Endothelial cell of umbilical vein (primary cell): ENCODE measurements at regions not wholly inside any gene's neighbourhood (a gene's known extent, or its start where the extent isn't known, plus 50 kb on each side); places are given as distances from the start of the nearest gene placed in this dataset.
"Not testable (repeated sequence)": the region's sequence is repeated elsewhere in the genome, so short reads cannot be mapped to it uniquely, and the experiment has no call there.

Experiments
- BruUV-seq: library from RNA; stranded (reverse); fragments of 400-500 nt; replicated peaks from 2 replicates; lab custom pipeline; 2021; lab: Mats Ljungman, UMichigan
- CTCF ChIA-PET: fragments of 300-600, 350-600 bp; sonication (Branson Sonifier 250); formaldehyde crosslinking; loops from one replicate; lab custom pipeline; 2021; ENCODE audit warnings: antibody characterized with exemption, inconsistent platforms; lab: Charles Lee
- POLR2A ChIA-PET: fragments of 300-600, 350-600 bp; sonication (Branson Sonifier 250); formaldehyde crosslinking; loops from one replicate; lab custom pipeline; 2021; ENCODE audit warnings: antibody characterized with exemption, inconsistent platforms; lab: Charles Lee
- DNase-seq: peaks from one replicate; pipeline ENCODE4 v3.0.0-alpha.2; 2011; ENCODE audit warnings: low read depth, low spot score
- FAIRE-seq: peaks from 2 replicates; lab custom pipeline; 2011; peaks lifted over from hg19 to GRCh38; lab: Jason Lieb, UNC
- H2AFZ ChIP-seq: 2 replicates; pipeline ENCODE4 v1.6.0; 2012; ENCODE audit warnings: low read depth, low read length, control low read depth, inconsistent platforms
- H3K27ac ChIP-seq: 2 replicates; pipeline ENCODE4 v1.5.1; 2011; ENCODE audit warnings: low read depth, mild to moderate bottlenecking, control low read depth, low read length, moderate library complexity; ENCODE audit not compliant: insufficient read depth
- H3K27me3 ChIP-seq, 2 experiments: 2 replicates each; pipeline versions ENCODE4 v1.6.0 to v1.6.1; 2011; ENCODE audit warnings: low read length in 2 of 2, mixed read lengths in 1 of 2; ENCODE audit not compliant: control insufficient read depth in 2 of 2, insufficient read depth in 2 of 2
- H3K36me3 ChIP-seq, 2 experiments: 2 replicates in 1 of 2; 3 replicates in 1 of 2; pipeline ENCODE4 v1.5.1; 2011; ENCODE audit warnings: low read length in 2 of 2, mild to moderate bottlenecking in 1 of 2, moderate library complexity in 1 of 2; ENCODE audit not compliant: control insufficient read depth in 2 of 2, insufficient read depth in 2 of 2; ENCODE audit errors: extremely low read depth in 1 of 2
- H3K4me1 ChIP-seq: 3 replicates; pipeline ENCODE4 v1.5.1; 2011; ENCODE audit warnings: mild to moderate bottlenecking, low read length; ENCODE audit not compliant: control insufficient read depth, insufficient read depth; ENCODE audit errors: extremely low read depth
- H3K4me2 ChIP-seq: 2 replicates; pipeline ENCODE4 v1.6.1; 2011; ENCODE audit warnings: low read length, control low read depth, mixed read lengths; ENCODE audit not compliant: insufficient read depth
- H3K4me3 ChIP-seq, 3 experiments: fragments of 200-600 bp in 1 of 3; sonication (generic), shearing (Covaris generic) in 1 of 3; replicated peaks in 1 of 3; 2 replicates each; pipeline ENCODE4 v1.5.1; 2011 to 2016; ENCODE audit warnings: control low read depth in 3 of 3, low read length in 3 of 3, mild to moderate bottlenecking in 2 of 3, inconsistent platforms in 1 of 3, low read depth in 1 of 3, moderate library complexity in 1 of 3; ENCODE audit not compliant: insufficient read depth in 1 of 3
- H3K79me2 ChIP-seq: 2 replicates; pipeline ENCODE4 v1.6.0; 2012; ENCODE audit warnings: low read length, inconsistent platforms; ENCODE audit not compliant: control insufficient read depth, insufficient read depth
- H3K9ac ChIP-seq: replicated peaks from 2 replicates; pipeline ENCODE3; 2011; ENCODE audit warnings: low read length, control low read depth; ENCODE audit not compliant: insufficient read depth; ENCODE audit errors: extremely low read depth
- H3K9me1 ChIP-seq: replicated peaks from 3 replicates; pipeline ENCODE4 v1.6.0; 2011; ENCODE audit warnings: mild to moderate bottlenecking, low read length; ENCODE audit not compliant: control insufficient read depth, insufficient read depth; ENCODE audit errors: extremely low read depth
- H3K9me3 ChIP-seq: replicated peaks from 2 replicates; pipeline ENCODE4 v1.5.1; 2012; ENCODE audit warnings: low read length, inconsistent platforms; ENCODE audit not compliant: control insufficient read depth, insufficient read depth
- H4K20me1 ChIP-seq: replicated peaks from 2 replicates; pipeline ENCODE3; 2011; ENCODE audit warnings: mild to moderate bottlenecking, low read length; ENCODE audit not compliant: control insufficient read depth, insufficient read depth; ENCODE audit errors: extremely low read depth
- JUN ChIP-seq: IDR thresholded peaks from 2 replicates; pipeline ENCODE4 v1.6.1; 2011; ENCODE audit warnings: borderline replicate concordance, low read depth; ENCODE audit not compliant: insufficient read length, insufficient read depth
- dilution Hi-C: fragments of 300-500 bp; cut with MboI; formaldehyde crosslinking; loops from one replicate; pipeline ENCODE4 v1.15.0; 2019; ENCODE audit warnings: low sequenced_read_pairs; ENCODE audit not compliant: extremely low pct_ligation_motif_present
- intact Hi-C: fragments of 100-400 bp; cut with micrococcal nuclease; formaldehyde crosslinking; loops from one replicate; pipeline ENCODE4 v1.10.0; 2022
- TF ChIP-seq, protein P1 (sequence below): IDR thresholded peaks from 2 replicates; pipeline ENCODE4 v1.6.1; 2011; ENCODE audit not compliant: insufficient read depth, insufficient read length

DNA sequence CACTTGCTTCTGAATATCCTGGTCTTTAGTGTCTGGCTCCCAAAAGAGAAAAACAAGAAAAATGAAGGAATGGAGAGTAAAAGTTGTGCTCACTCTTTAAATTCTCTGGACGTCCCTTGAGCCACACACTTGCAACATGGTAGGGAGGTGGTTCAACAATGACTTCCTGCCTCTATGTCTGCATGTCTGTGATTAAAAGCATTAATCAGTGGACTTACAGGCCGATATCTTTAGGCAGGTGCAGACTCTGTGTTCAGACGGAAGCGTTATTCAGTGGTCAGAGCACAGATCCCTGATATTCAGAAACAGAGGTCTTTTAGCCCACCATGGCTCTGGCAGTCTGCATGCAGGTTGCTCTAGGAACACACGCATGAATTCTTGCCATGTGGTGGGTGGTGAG lies 1920.0 kb upstream of the RAG2 start:
- ChIA-PET CTCF (no interaction called here), POLR2A (no interaction called here)
- no peak overlapping the region for H3K4me3 ChIP-seq
- TF ChIP-seq JUN: no peak
- TF ChIP-seq, protein P1, sequence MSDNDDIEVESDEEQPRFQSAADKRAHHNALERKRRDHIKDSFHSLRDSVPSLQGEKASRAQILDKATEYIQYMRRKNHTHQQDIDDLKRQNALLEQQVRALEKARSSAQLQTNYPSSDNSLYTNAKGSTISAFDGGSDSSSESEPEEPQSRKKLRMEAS: no peak
- FAIRE-seq (no peak), DNase-seq (no peak)
- dilution Hi-C loops: no loop called here
- BruUV-seq: no TSS peak
- H3K36me3 ChIP-seq: no peaks in the 10 kb centered on the region
- H3K4me1 ChIP-seq: no peaks in the 10 kb centered on the region
- H3K27me3 ChIP-seq: no peaks in the 10 kb centered on the region
- H2AFZ ChIP-seq: no peak overlapping the region
- H4K20me1 ChIP-seq: no peaks in the 10 kb centered on the region
- no peak overlapping the region for H3K9ac ChIP-seq
- H3K27ac ChIP-seq: no peak overlapping the region
- no peaks in the 10 kb centered on the region for H3K79me2 ChIP-seq
- no peak overlapping the region for H3K4me2 ChIP-seq
- peaks cover 3% of the 10 kb centered on the region for H3K9me3 ChIP-seq
- no peaks in the 10 kb centered on the region for H3K9me1 ChIP-seq
- intact Hi-C loops: no loop called here

- H3K36me3 ChIP-seq, H3K4me1 ChIP-seq, H3K79me2 ChIP-seq, dilution Hi-C loops, FAIRE-seq, H3K27me3 ChIP-seq, DNase-seq, H3K27ac ChIP-seq, H3K9ac ChIP-seq, BruUV-seq, H4K20me1 ChIP-seq, H2AFZ ChIP-seq, intact Hi-C loops, H3K4me3 ChIP-seq, H3K9me3 ChIP-seq, CTCF ChIA-PET, H3K4me2 ChIP-seq, H3K9me1 ChIP-seq, POLR2A ChIA-PET: not testable (repeated sequence)
Measured at GRCh38 chr11:38512830-38513229, 1914.8 kb upstream of the RAG2 start.
